PC-9 (cell line): ENCODE measurements at regions not wholly inside any gene's neighbourhood (a gene's known extent, or its start where the extent isn't known, plus 50 kb on each side); places are given as distances from the start of the nearest gene placed in this dataset.

Experiments
- BruUV-seq: library from RNA; stranded (reverse); fragments of 400-500 nt; replicated peaks from 2 replicates; lab custom pipeline; 2021; lab: Mats Ljungman, UMichigan
- CTCF ChIA-PET: fragments of 300-600 bp; sonication (Branson Sonifier 250); formaldehyde crosslinking; loops from one replicate; lab custom pipeline; 2022; ENCODE audit warnings: antibody characterized with exemption; lab: Charles Lee
- POLR2A ChIA-PET: fragments of 300-600 bp; sonication (Branson Sonifier 250); formaldehyde crosslinking; loops from one replicate; lab custom pipeline; 2022; ENCODE audit warnings: antibody characterized with exemption; ENCODE audit not compliant: unreplicated experiment; lab: Charles Lee
- DNase-seq, 2 experiments: peaks; one replicate each; pipeline versions ENCODE4 v3.0.0 to v3.0.0-alpha.2; 2015 to 2022; ENCODE audit warnings: mixed read lengths in 1 of 2
- H2AFZ ChIP-seq: fragments of 200-600 bp; sonication (generic); 2 replicates; pipeline ENCODE4 v1.8.1; 2017; ENCODE audit warnings: antibody characterized with exemption
- H3F3A ChIP-seq: fragments of 200-600 bp; sonication (generic); 2 replicates; pipeline ENCODE4 v1.8.1; 2017; ENCODE audit warnings: antibody characterized with exemption, mild to moderate bottlenecking, low read depth; ENCODE audit not compliant: insufficient read depth
- H3K27ac ChIP-seq: fragments of 200-600 bp; sonication (generic); 2 replicates; pipeline ENCODE4 v1.6.1; 2016; ENCODE audit warnings: mixed run types
- H3K27me3 ChIP-seq: fragments of 200-600 bp; sonication (generic); 2 replicates; pipeline ENCODE4 v1.6.1; 2016; ENCODE audit warnings: low read depth, mixed run types; ENCODE audit not compliant: insufficient read depth
- H3K36me3 ChIP-seq: fragments of 200-600 bp; sonication (generic); 2 replicates; pipeline ENCODE4 v1.6.1; 2016; ENCODE audit warnings: low read depth, mixed run types
- H3K4me1 ChIP-seq: fragments of 200-600 bp; sonication (generic); replicated peaks from 2 replicates; pipeline ENCODE4 v1.6.1; 2016; ENCODE audit warnings: mixed run types; ENCODE audit not compliant: insufficient read depth
- H3K4me2 ChIP-seq: fragments of 200-600 bp; sonication (generic); 2 replicates; pipeline ENCODE4 v1.6.1; 2017; ENCODE audit warnings: mixed run types
- H3K4me3 ChIP-seq: fragments of 200-600 bp; sonication (generic); 2 replicates; pipeline ENCODE4 v1.6.1; 2016; ENCODE audit warnings: mixed run types
- H3K79me2 ChIP-seq: fragments of 200-600 bp; sonication (generic); 2 replicates; pipeline ENCODE4 v1.6.1; 2017; ENCODE audit warnings: low read depth, mixed run types
- H3K9me2 ChIP-seq: fragments of 200-600 bp; sonication (generic); 2 replicates; pipeline ENCODE4 v1.8.1; 2017; ENCODE audit warnings: mild to moderate bottlenecking; ENCODE audit not compliant: insufficient read depth
- H3K9me3 ChIP-seq: fragments of 200-600 bp; sonication (generic); 2 replicates; pipeline ENCODE4 v1.8.1; 2016; ENCODE audit warnings: low read depth; ENCODE audit not compliant: insufficient read depth
- H4K20me1 ChIP-seq: fragments of 200-600 bp; sonication (generic); 2 replicates; pipeline ENCODE4 v1.8.1; 2017; ENCODE audit not compliant: insufficient read depth
- EZH2 ChIP-seq: fragments of 200-600 bp; sonication (generic); IDR thresholded peaks from 2 replicates; pipeline ENCODE4 v1.8.0; 2017; ENCODE audit warnings: antibody characterized with exemption, low read depth
- intact Hi-C: fragments of 100-400 bp; cut with micrococcal nuclease; formaldehyde crosslinking; loops from one replicate; pipeline ENCODE4 v1.10.0; 2022; ENCODE audit not compliant: unreplicated experiment
- TF ChIP-seq, protein P1 (sequence below): fragments of 200-600 bp; sonication (generic); conservative IDR thresholded peaks from 2 replicates; pipeline ENCODE4 v1.6.1; 2017; ENCODE audit warnings: mixed run types, antibody characterized with exemption, mild to moderate bottlenecking, moderate library complexity

DNA sequence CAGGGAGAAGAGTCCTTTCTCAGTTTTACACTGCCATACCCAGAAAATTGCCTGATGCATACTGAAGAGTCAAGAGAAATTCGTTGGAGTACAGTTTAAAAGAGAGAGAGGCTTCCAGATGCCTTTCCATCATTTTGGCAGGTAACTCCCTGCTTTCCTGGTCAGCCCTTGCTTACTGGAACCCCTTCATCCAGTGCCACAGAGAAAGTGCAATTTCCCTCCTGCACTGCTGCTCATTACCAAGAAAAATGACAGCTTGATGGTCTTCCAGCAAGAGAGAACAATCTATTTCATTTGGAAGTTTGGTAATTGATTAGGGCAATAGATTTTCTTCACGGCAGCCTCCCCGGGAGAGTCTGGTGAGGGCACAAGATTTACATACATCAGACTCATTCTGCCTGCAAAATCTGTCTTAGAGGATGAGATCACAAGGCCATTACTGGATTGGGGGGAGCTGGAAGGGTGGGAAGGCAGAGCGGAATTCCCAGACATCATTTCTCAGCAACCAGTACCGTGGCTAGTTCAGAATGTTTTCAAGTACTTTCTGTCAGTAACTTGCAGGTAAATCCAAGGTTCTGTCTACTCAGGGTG is 102.8 kb upstream of the SLC14A2 start:
- no TSS peak for BruUV-seq
- Histone ChIP-seq H3K4me3 (no peak overlapping the region), H3K27ac (no peak overlapping the region), H3K36me3 (no peaks in the 10 kb centered on the region), H3K79me2 (no peaks in the 10 kb centered on the region), H3K27me3 (peaks cover 46% of the 10 kb centered on the region), H3K9me3 (no peaks in the 10 kb centered on the region), H2AFZ (no peak overlapping the region), H3K4me1 (no peaks in the 10 kb centered on the region), H3F3A (no peaks in the 10 kb centered on the region), H3K9me2 (no peaks in the 10 kb centered on the region), H3K4me2 (no peak overlapping the region), H4K20me1 (no peaks in the 10 kb centered on the region)
- no peak for DNase-seq
- intact Hi-C loops: no loop called here
- CTCF ChIA-PET: no interaction called here
- TF ChIP-seq, protein P1, sequence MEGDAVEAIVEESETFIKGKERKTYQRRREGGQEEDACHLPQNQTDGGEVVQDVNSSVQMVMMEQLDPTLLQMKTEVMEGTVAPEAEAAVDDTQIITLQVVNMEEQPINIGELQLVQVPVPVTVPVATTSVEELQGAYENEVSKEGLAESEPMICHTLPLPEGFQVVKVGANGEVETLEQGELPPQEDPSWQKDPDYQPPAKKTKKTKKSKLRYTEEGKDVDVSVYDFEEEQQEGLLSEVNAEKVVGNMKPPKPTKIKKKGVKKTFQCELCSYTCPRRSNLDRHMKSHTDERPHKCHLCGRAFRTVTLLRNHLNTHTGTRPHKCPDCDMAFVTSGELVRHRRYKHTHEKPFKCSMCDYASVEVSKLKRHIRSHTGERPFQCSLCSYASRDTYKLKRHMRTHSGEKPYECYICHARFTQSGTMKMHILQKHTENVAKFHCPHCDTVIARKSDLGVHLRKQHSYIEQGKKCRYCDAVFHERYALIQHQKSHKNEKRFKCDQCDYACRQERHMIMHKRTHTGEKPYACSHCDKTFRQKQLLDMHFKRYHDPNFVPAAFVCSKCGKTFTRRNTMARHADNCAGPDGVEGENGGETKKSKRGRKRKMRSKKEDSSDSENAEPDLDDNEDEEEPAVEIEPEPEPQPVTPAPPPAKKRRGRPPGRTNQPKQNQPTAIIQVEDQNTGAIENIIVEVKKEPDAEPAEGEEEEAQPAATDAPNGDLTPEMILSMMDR: no peak
- TF ChIP-seq EZH2: no peak
- POLR2A ChIA-PET: no interaction called here

DNA sequence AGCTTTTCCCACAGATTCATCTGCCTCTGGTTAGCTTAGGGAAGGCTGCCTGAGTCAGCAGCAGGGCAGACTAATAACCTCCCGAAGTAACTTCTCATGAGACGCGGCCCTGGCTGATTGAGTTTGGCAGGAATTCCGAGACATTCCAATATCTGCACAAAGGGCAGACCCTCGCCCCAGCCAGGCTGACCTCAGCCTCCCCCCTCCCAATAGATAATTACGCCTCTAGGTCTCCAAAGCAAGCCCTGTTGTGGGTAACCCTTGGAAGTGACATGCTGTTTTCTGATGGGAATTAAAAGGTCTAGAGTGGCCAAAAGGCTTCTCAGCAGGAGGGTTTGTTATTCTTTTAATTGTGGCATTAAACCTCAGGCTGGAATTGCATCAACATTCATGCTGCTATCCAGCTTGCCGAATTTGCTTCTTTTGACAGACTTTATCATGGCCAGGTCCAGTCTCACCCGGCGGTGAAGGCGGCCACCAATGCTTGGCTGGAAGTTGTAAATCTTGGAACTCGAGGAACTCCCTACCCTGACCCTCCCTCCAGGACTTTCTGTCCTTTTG is 98.0 kb upstream of the SLC14A2 start:
- Histone ChIP-seq H3K36me3 (no peaks in the 10 kb centered on the region), H3K27ac (no peak overlapping the region), H3K79me2 (no peaks in the 10 kb centered on the region), H3K27me3 (peaks cover 12% of the 10 kb centered on the region; the same call in 1 of the 2 replicates), H4K20me1 (no peaks in the 10 kb centered on the region), H3K9me2 (no peaks in the 10 kb centered on the region), H3K4me2 (no peak overlapping the region), H3K4me3 (no peak overlapping the region), H3F3A (no peaks in the 10 kb centered on the region), H2AFZ (no peak overlapping the region), H3K9me3 (no peaks in the 10 kb centered on the region), H3K4me1 (no peaks in the 10 kb centered on the region)
- DNase-seq: no peak
- intact Hi-C loops: no loop called here
- BruUV-seq: no TSS peak
- TF ChIP-seq EZH2: no peak
- TF ChIP-seq, protein P1: no peak
- ChIA-PET CTCF (no interaction called here), POLR2A (no interaction called here)

DNA sequence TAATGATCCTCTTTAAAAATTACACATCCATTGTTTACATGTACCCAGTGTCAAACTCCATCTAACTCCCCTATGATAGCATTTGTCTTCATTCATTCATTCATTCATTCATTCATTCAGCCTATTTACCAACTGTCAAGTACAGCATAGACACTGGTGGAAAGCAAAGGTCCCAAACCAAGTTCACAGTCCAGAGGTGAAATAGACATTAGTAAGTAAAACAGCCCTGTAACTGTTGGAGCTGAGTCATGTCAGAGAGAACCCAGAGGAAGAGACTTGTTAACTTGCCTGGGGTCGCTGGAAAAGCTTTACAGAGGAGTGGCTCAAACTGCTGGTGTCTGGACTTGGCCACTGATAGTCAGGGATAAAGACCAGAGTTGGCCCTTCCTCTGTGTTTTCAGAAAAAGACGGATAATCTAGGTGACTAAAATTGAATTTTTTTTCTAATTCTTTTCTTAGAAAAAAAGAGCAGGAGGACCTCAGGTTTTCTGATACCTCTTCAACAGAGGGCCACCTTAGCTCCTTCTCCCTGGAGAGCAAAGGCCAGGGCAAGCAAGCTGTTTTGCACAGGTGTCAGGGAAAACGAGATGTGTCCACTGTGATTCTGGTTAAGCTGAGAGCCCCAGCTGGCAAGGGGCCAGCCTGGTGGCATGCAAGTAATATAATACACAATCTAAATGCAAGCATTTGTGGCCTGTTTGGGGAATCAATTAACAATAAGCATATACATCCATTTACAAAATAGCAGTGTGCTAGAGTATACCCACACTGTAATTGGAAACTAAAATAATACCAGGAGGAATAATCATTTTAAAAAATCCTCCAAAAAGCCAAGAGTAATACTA is 96.7 kb upstream of the SLC14A2 start:
- Histone ChIP-seq H2AFZ (no peak overlapping the region), H3K36me3 (no peaks in the 10 kb centered on the region), H3K4me2 (no peak overlapping the region), H4K20me1 (no peaks in the 10 kb centered on the region), H3K9me3 (no peaks in the 10 kb centered on the region), H3K4me1 (no peaks in the 10 kb centered on the region), H3K27ac (no peak overlapping the region), H3F3A (no peaks in the 10 kb centered on the region), H3K27me3 (0 out of 2 replicates have a peak, but pooled peaks cover 10% of the 10 kb centered on the region), H3K79me2 (no peaks in the 10 kb centered on the region), H3K9me2 (no peaks in the 10 kb centered on the region), H3K4me3 (no peak overlapping the region)
- intact Hi-C loops: no loop called here
- POLR2A ChIA-PET: no interaction called here
- TF ChIP-seq, protein P1: no peak
- TF ChIP-seq EZH2: no peak
- DNase-seq: no peak
- BruUV-seq: no TSS peak
- CTCF ChIA-PET: no interaction called here
